GM19452 (cell line): ENCODE measurements at regions not wholly inside any gene's neighbourhood (a gene's known extent, or its start where the extent isn't known, plus 50 kb on each side); places are given as distances from the start of the nearest gene placed in this dataset.
"Not testable (repeated sequence)": the region's sequence is repeated elsewhere in the genome, so short reads cannot be mapped to it uniquely, and the experiment has no call there.

Experiments
- ATAC-seq: cut with Tn5 transposase; IDR thresholded peaks from one replicate; pipeline ENCODE4 v1.9.1; 2021; ENCODE audit not compliant: unreplicated experiment

DNA sequence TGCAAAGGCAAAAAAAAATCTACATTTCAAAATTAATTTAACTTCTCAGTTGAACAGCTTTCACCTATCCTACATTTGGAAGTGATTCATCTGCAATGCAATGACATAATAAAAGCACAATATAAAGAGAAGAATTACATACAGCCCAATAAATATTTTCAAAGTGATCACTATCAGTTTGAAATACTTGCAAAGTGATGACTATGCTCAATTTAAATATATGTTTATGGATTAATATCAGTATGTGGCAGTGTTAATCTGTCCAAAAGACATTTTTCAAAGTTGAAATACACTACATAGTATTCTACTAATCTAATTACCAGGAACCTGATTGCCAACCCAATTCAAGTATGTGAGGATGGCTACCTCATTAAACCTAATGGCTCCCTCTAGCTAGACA is 460.7 kb upstream of the ATXN7L3B start:
- ATAC-seq: no peak

- no peak for ATAC-seq
These were observed 432.2 kb upstream of the ATXN7L3B start for GRCh38 chr12:74105434-74105833.

DNA sequence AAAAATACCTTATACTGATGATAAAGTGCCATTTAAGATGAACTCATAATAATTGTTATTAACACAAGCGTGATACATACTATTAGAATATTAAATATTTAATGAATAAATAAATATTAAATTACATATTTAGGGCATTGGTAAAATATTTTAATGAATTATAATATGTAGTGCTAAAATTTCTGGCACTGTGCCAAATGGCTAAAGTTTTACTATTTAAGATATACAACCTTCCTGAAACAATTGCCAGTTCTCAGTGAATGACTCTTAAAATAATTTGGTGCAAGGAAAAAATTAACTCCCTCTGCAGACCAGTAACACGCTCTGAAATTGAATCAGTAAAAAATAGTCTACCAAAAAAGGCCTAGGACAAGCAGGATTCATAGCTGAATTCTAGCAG is 428.9 kb upstream of the ATXN7L3B start:
- no peak for ATAC-seq

- no peak for ATAC-seq
These were observed 425.8 kb upstream of the ATXN7L3B start for GRCh38 chr12:74111688-74112360.

GRCh38 chr12:74119811-74120362 is 417.7 kb upstream of the ATXN7L3B start:
- no peak for ATAC-seq

DNA sequence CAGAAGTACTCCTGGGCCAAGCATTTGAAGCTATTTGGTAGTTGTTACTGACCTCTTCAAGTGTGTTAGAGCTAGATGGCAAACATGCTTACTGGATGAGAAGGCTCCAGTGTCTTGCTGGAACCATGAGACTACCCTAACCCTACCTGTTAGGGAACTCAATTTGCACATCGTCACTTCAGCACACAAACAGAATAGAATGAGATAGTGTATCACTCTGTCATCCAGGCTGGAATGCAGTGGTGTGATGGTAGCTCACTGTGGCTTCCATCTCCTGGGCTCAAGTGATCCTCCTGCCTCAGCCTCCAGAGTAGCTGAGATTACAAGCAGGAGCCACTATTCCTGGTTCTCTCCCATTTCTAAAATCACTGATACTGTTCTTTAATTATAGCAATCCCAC is 417.0 kb upstream of the ATXN7L3B start:
- ATAC-seq: no peak

DNA sequence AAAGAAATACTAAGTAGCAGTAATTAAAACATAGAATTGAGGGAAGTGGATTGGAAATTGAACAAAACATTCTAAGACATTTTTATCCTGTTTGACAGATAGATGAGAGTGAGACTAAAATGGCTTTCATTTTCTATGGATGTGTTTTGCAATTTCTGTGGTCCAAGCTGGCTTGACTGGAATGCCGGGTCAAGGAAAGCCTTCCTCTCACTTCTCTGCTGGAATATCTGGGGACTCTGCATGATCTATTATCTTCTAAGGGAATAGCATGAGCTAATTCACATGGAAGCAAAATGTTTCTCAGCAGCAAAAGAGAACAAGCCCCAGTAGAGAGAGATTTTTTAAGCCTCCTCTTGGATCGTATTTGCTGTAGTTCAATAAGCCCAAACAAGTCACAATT is 407.9 kb upstream of the ATXN7L3B start:
- no peak for ATAC-seq

- ATAC-seq: no peak
These were observed 393.2 kb upstream of the ATXN7L3B start for GRCh38 chr12:74144396-74144795.

- ATAC-seq: no peak
These were observed 392.3 kb upstream of the ATXN7L3B start for GRCh38 chr12:74145328-74145727.

- ATAC-seq: no peak
These were observed 388.8 kb upstream of the ATXN7L3B start for GRCh38 chr12:74148849-74149248.

GRCh38 chr12:74152370-74152769 is 385.3 kb upstream of the ATXN7L3B start:
- no peak for ATAC-seq

DNA sequence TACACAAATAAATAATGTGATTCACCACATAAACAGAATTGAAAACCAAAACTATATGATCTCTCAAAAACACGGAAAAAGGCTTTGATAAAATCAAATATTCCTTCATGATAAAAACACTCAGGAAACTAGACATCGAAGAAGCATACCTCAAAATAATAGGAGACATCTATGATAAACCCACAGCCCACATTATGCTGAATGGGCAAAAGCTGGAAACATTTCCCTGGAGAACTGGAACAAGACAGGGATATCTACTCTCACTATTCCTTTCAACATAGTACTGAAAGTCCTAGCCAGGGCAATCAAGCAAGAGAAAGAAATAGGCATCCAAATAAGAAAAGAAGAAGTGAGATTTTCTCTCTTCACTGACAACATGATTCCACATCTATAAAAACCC is 371.5 kb upstream of the ATXN7L3B start:
- no peak for ATAC-seq

GRCh38 chr12:74169607-74170006 is 368.0 kb upstream of the ATXN7L3B start:
- no peak for ATAC-seq

- ATAC-seq: no peak
These were observed 366.8 kb upstream of the ATXN7L3B start for GRCh38 chr12:74170645-74171477.

DNA sequence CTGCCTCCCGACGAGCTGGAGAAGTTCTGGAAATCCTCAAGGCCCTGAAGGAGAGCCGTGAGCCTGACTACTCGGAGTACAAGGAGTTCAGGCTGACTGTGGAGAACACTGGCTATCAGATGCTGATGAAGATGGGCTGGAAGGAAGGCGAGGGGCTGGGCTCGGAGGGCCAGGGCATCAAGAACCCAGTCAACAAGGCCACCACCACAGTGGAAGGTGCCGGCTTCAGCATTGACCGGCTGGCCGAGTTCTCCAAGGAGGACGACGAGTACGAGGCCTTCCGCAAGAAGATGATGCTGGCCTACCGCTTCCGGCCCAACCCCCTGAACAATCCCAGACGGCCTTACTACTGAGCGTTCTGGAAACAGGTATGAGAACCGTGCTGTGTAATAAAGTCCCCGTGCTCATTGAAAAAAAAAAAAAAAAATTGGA is 366.1 kb upstream of the ATXN7L3B start:
- ATAC-seq: no peak

- ATAC-seq: not testable (repeated sequence)
These were observed 362.7 kb upstream of the ATXN7L3B start for GRCh38 chr12:74174961-74175360.

DNA sequence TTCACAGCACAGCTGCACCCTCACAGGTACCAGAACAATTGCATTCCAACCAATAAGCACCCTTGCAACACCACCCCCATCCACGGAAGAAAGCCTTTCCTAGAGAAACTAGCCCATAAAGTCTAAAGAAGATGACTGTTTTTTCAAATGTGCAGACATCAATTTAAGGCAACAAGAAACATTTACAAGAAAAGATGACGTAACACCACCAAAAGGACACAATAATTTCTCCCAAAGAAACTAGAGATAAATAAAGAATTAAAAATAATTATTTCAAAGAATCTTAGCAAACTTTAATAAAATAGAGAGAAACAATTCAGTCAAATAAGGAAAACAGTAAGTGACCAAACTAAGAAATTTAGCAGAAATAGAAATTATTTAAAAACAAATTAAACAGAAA is 352.3 kb upstream of the ATXN7L3B start:
- no peak for ATAC-seq

- ATAC-seq: no peak
These were observed 344.4 kb upstream of the ATXN7L3B start for GRCh38 chr12:74193191-74193590.

- no peak for ATAC-seq
These were observed 333.4 kb upstream of the ATXN7L3B start for GRCh38 chr12:74204236-74204635.

- no peak for ATAC-seq
These were observed 309.6 kb upstream of the ATXN7L3B start for GRCh38 chr12:74227846-74228545.

- ATAC-seq: no peak
These were observed 308.0 kb upstream of the ATXN7L3B start for GRCh38 chr12:74229671-74230070.

DNA sequence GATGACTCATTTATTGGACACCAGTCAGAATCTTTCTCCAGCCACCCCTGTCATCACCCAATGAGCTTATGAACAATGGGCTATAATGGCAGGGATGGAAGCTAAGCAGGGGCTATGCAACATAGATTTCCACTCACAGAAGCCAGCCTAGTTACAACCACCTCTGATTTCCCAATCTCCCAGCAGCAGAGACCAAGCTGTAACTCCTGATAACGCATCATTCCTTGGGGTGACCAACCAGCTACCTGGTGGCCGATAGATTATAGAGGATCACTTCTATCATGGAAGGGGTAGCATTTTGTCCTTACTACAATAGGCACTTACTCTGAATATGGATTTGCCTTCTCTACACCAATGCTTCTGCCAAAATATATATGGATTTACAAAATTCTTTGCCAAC is 302.3 kb upstream of the ATXN7L3B start:
- no peak for ATAC-seq
